ENCODE measurements at regions not wholly inside any gene's neighbourhood (a gene's known extent, or its start where the extent isn't known, plus 50 kb on each side); places are given as distances from the start of the nearest gene placed in this dataset.

- no peak for DNase-seq (ENCODE audit: low read depth in 1 of 2, low spot score in 1 of 2)
- Histone ChIP-seq H3K27ac (replicated peaks) (no peak overlapping the region), H3K4me3 (replicated peaks; ENCODE audit: insufficient read depth, low read length) (no peak overlapping the region), H3K27me3 (ENCODE audit: insufficient read depth, poor library complexity, severe bottlenecking) (no peaks in the 10 kb centered on the region)
- TF ChIP-seq CTCF (IDR thresholded peaks at IDR 0.05; ENCODE audit: insufficient read depth, low read length) = no peak
- TF ChIP-seq POLR2AphosphoS5 (IDR thresholded peaks at IDR 0.05; ENCODE audit: low read depth) = no peak
- no peak for TF ChIP-seq GABPA (IDR thresholded peaks at IDR 0.05; ENCODE audit: low read depth)
- no peak for TF ChIP-seq REST (IDR thresholded peaks at IDR 0.05; ENCODE audit: insufficient replicate concordance, low read depth)
These were observed 603.6 kb downstream of the IRX1 start for GRCh38 chr5:4199049-4199841.

- Histone ChIP-seq H3K27me3 (ENCODE audit: insufficient read depth, poor library complexity, severe bottlenecking) (no peaks in the 10 kb centered on the region), H3K27ac (replicated peaks) (no peak overlapping the region), H3K4me3 (replicated peaks; ENCODE audit: insufficient read depth, low read length) (no peak overlapping the region)
- DNase-seq (ENCODE audit: low read depth in 1 of 2, low spot score in 1 of 2) = no peak
- TF ChIP-seq POLR2AphosphoS5 (IDR thresholded peaks at IDR 0.05; ENCODE audit: low read depth) (no peak), GABPA (IDR thresholded peaks at IDR 0.05; ENCODE audit: low read depth) (no peak), REST (IDR thresholded peaks at IDR 0.05; ENCODE audit: insufficient replicate concordance, low read depth) (no peak), SPI1 (IDR thresholded peaks at IDR 0.05; ENCODE audit: borderline replicate concordance, low read depth) (no peak), CTCF (IDR thresholded peaks at IDR 0.05; ENCODE audit: insufficient read depth, low read length) (no peak)
These were observed 607.5 kb downstream of the IRX1 start for GRCh38 chr5:4203146-4203545.

- Histone ChIP-seq H3K4me3 (replicated peaks; ENCODE audit: insufficient read depth, low read length) (no peak overlapping the region), H3K27ac (replicated peaks) (no peak overlapping the region), H3K27me3 (ENCODE audit: insufficient read depth, poor library complexity, severe bottlenecking) (no peaks in the 10 kb centered on the region)
- no peak for DNase-seq (ENCODE audit: low read depth in 1 of 2, low spot score in 1 of 2)
- TF ChIP-seq REST (IDR thresholded peaks at IDR 0.05; ENCODE audit: insufficient replicate concordance, low read depth) (no peak), GABPA (IDR thresholded peaks at IDR 0.05; ENCODE audit: low read depth) (no peak), POLR2AphosphoS5 (IDR thresholded peaks at IDR 0.05; ENCODE audit: low read depth) (no peak), CTCF (IDR thresholded peaks at IDR 0.05; ENCODE audit: insufficient read depth, low read length) (no peak), SPI1 (IDR thresholded peaks at IDR 0.05; ENCODE audit: borderline replicate concordance, low read depth) (no peak)
These were observed 608.9 kb downstream of the IRX1 start for GRCh38 chr5:4204276-4205141.
